HEK293 (cell line): ENCODE measurements at regions not wholly inside any gene's neighbourhood (a gene's known extent, or its start where the extent isn't known, plus 50 kb on each side); places are given as distances from the start of the nearest gene placed in this dataset.

Experiments
- GLI4 ChIP-seq: fragments of 450-650 bp; formaldehyde crosslinking; IDR thresholded peaks from 2 replicates; pipeline ENCODE4 v1.5.1; 2016; ENCODE audit warnings: missing biosample characterization, missing genetic modification characterization
- ZBTB1 ChIP-seq: fragments of 450-650 bp; formaldehyde crosslinking; IDR thresholded peaks from 2 replicates; pipeline ENCODE4 v1.5.1; 2016; ENCODE audit warnings: missing biosample characterization, missing genetic modification characterization
- ZNF140 ChIP-seq: fragments of 450-650 bp; formaldehyde crosslinking; IDR thresholded peaks from 2 replicates; pipeline ENCODE4 v1.5.1; 2016; ENCODE audit warnings: missing biosample characterization, missing genetic modification characterization
- ZNF433 ChIP-seq: fragments of 450-650 bp; formaldehyde crosslinking; IDR thresholded peaks from 2 replicates; pipeline ENCODE4 v1.5.1; 2016; ENCODE audit warnings: missing biosample characterization, missing genetic modification characterization, low read depth
- TF ChIP-seq, protein P1 (sequence below): fragments of 450-650 bp; formaldehyde crosslinking; IDR thresholded peaks from 2 replicates; pipeline ENCODE4 v1.5.1; 2016; ENCODE audit warnings: missing biosample characterization, missing genetic modification characterization

DNA sequence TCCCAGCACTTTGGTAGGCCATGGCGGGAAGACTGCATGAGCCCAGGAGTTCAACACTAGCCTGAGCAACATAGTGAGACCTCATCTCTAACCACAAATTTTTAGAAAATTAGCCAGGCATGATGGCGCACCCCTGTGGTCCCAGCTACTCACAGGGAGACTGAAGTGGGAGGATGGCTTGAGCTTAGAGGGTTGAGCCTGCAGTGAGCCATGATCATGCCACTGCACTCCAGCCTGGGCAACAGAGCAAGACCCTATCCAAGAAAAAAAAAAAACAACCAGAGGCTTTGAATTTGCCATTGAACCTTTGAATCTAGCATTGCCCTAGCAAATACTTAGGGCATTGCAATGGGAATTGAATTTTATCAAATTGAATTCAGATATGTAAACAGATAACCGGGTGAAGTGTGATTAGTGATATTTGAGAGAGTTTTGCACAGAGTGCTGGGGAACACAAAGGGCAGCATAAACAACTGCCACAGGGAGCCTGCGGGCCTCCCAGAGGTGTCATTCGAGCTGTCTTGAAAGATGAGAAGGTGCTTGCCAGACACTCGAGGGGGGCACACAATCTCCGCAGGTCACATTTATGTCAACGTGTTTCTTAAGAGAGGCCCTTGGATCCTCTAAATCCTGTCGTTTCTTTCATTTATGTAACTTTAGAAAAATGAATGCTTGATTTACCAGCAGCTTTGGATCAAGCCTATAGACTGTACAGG is 200.3 kb downstream of the AASDH start:
- TF ChIP-seq GLI4 (tag by site-specific recombination) (no peak), ZNF433 (tag by site-specific recombination) (no peak), ZBTB1 (tag by site-specific recombination) (no peak), ZNF140 (no peak)
- TF ChIP-seq, protein P1, sequence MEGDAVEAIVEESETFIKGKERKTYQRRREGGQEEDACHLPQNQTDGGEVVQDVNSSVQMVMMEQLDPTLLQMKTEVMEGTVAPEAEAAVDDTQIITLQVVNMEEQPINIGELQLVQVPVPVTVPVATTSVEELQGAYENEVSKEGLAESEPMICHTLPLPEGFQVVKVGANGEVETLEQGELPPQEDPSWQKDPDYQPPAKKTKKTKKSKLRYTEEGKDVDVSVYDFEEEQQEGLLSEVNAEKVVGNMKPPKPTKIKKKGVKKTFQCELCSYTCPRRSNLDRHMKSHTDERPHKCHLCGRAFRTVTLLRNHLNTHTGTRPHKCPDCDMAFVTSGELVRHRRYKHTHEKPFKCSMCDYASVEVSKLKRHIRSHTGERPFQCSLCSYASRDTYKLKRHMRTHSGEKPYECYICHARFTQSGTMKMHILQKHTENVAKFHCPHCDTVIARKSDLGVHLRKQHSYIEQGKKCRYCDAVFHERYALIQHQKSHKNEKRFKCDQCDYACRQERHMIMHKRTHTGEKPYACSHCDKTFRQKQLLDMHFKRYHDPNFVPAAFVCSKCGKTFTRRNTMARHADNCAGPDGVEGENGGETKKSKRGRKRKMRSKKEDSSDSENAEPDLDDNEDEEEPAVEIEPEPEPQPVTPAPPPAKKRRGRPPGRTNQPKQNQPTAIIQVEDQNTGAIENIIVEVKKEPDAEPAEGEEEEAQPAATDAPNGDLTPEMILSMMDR (tag by site-specific recombination) = no peak
